WTC11 (cell line): ENCODE measurements at regions not wholly inside any gene's neighbourhood (a gene's known extent, or its start where the extent isn't known, plus 50 kb on each side); places are given as distances from the start of the nearest gene placed in this dataset.

Source experiments
- ATAC-seq: fragments of 200-7000 bp; cut with Tn5 transposase; 2 replicates; pipeline ENCODE4 v1.10.0; 2021; ENCODE audit warnings: mild to moderate bottlenecking, moderate library complexity
- CTCF ChIA-PET: fragments of 300-600 bp; sonication (Branson Sonifier 250); formaldehyde crosslinking; loops from one replicate; lab custom pipeline; 2021; ENCODE audit warnings: antibody characterized with exemption; lab: Charles Lee
- POLR2A ChIA-PET: fragments of 350-600 bp; sonication (Branson Sonifier 250); formaldehyde crosslinking; loops from one replicate; lab custom pipeline; 2021; ENCODE audit warnings: antibody characterized with exemption; lab: Charles Lee
- DNase-seq: peaks from one replicate; pipeline ENCODE4 v3.0.0; 2021; ENCODE audit warnings: low spot score
- H3K27ac Mint-ChIP-seq: 2 replicates; pipeline ENCODE4 v1.8.0; 2021; ENCODE audit warnings: mixed read lengths
- H3K27me3 Mint-ChIP-seq: 2 replicates; pipeline ENCODE4 v1.8.0; 2021; ENCODE audit warnings: low read depth, mild to moderate bottlenecking, moderate library complexity, mixed read lengths
- H3K36me3 Mint-ChIP-seq: 2 replicates; pipeline ENCODE4 v1.8.0; 2021; ENCODE audit warnings: mixed read lengths
- H3K4me1 Mint-ChIP-seq: 2 replicates; pipeline ENCODE4 v1.8.0; 2022; ENCODE audit warnings: mixed read lengths
- H3K4me3 Mint-ChIP-seq: 2 replicates; pipeline ENCODE4 v1.8.0; 2021; ENCODE audit warnings: mild to moderate bottlenecking, moderate library complexity, mixed read lengths
- H3K9me3 Mint-ChIP-seq: 2 replicates; pipeline ENCODE4 v1.8.0; 2021; ENCODE audit warnings: mixed read lengths
- CREM ChIP-seq: sonication (generic); formaldehyde crosslinking; IDR thresholded peaks from 2 replicates; pipeline ENCODE4 v1.8.1; 2022; ENCODE audit warnings: mild to moderate bottlenecking, missing genetic modification reagents, moderate library complexity
- CTCF ChIP-seq: fragments of 200-600 bp; IDR thresholded peaks from 2 replicates; pipeline ENCODE4 v1.8.0; 2022; ENCODE audit warnings: antibody characterized with exemption
- E2F4 ChIP-seq: sonication (generic); formaldehyde crosslinking; IDR thresholded peaks from 2 replicates; pipeline ENCODE4 v1.8.1; 2022; ENCODE audit warnings: low read depth, mild to moderate bottlenecking, moderate library complexity, missing genetic modification reagents, borderline replicate concordance
- FOXK1 ChIP-seq: sonication (generic); formaldehyde crosslinking; IDR thresholded peaks from 2 replicates; pipeline ENCODE4 v1.8.0; 2022; ENCODE audit warnings: mild to moderate bottlenecking, moderate library complexity, missing genetic modification reagents
- NFYB ChIP-seq: sonication (generic); formaldehyde crosslinking; conservative IDR thresholded peaks from 2 replicates; pipeline ENCODE4 v1.8.0; 2022; ENCODE audit warnings: low read depth, missing genetic modification reagents
- SOX15 ChIP-seq: fragments of 250-450 bp; sonication (Bioruptor Pico); IDR thresholded peaks from 2 replicates; pipeline ENCODE4 v1.9.0; 2021; ENCODE audit warnings: mild to moderate bottlenecking
- TEAD1 ChIP-seq: sonication (generic); formaldehyde crosslinking; IDR thresholded peaks from 2 replicates; pipeline ENCODE4 v1.8.0; 2022; ENCODE audit warnings: mild to moderate bottlenecking, missing genetic modification reagents
- ZNF281 ChIP-seq: sonication (generic); formaldehyde crosslinking; IDR thresholded peaks from 2 replicates; pipeline ENCODE4 v1.8.0; 2023; ENCODE audit warnings: mild to moderate bottlenecking, missing genetic modification reagents
- ZNF317 ChIP-seq: sonication (generic); formaldehyde crosslinking; IDR thresholded peaks from 2 replicates; pipeline ENCODE4 v1.8.1; 2023; ENCODE audit warnings: low read depth, mild to moderate bottlenecking, moderate library complexity, missing genetic modification reagents, borderline replicate concordance
- ZNF512 ChIP-seq: sonication (generic); formaldehyde crosslinking; IDR thresholded peaks from 2 replicates; pipeline ENCODE4 v1.8.1; 2022; ENCODE audit warnings: missing genetic modification reagents, borderline replicate concordance
- ZNF532 ChIP-seq: fragments of 250-450 bp; sonication (Bioruptor Pico); IDR thresholded peaks from 2 replicates; pipeline ENCODE4 v1.9.0; 2021; ENCODE audit warnings: mild to moderate bottlenecking, borderline replicate concordance
- ZNF671 ChIP-seq: fragments of 250-450 bp; sonication (Bioruptor Pico); IDR thresholded peaks from 2 replicates; pipeline ENCODE4 v1.8.0; 2021; ENCODE audit warnings: mild to moderate bottlenecking
- ZSCAN18 ChIP-seq: fragments of 250-450 bp; sonication (Bioruptor Pico); IDR thresholded peaks from 2 replicates; pipeline ENCODE4 v2.1.2; 2022; ENCODE audit warnings: mild to moderate bottlenecking, moderate library complexity

GRCh38 chr13:67574320-67575233 lies 344.4 kb upstream of the PCDH9 start (continued):
- TF ChIP-seq CREM (CRISPR knock-in tag) (no peak), TEAD1 (CRISPR knock-in tag) (no peak), CTCF (no peak), SOX15 (CRISPR knock-in tag) (no peak), NFYB (CRISPR knock-in tag) (no peak), E2F4 (CRISPR knock-in tag) (no peak)

GRCh38 chr13:67568205-67568604 lies 338.1 kb upstream of the PCDH9 start:
- Mint-ChIP-seq H3K27ac (no peak overlapping the region), H3K4me3 (no peak overlapping the region), H3K4me1 (no peaks in the 10 kb centered on the region), H3K36me3 (no peaks in the 10 kb centered on the region), H3K9me3 (no peaks in the 10 kb centered on the region), H3K27me3 (no peaks in the 10 kb centered on the region)
- no peak for TF ChIP-seq ZSCAN18 (CRISPR knock-in tag)
- TF ChIP-seq FOXK1 (CRISPR knock-in tag): no peak
- TF ChIP-seq ZNF512 (CRISPR knock-in tag): no peak
- TF ChIP-seq ZNF317 (CRISPR knock-in tag): no peak
- TF ChIP-seq ZNF532 (CRISPR knock-in tag): no peak
- TF ChIP-seq ZNF671: no peak
- no peak for TF ChIP-seq ZNF281 (CRISPR knock-in tag)
- ATAC-seq (no peak), DNase-seq (no peak)
- POLR2A ChIA-PET: no interaction called here
- CTCF ChIA-PET: no interaction called here
